ENCODE measurements at regions not wholly inside any gene's neighbourhood (a gene's known extent, or its start where the extent isn't known, plus 50 kb on each side); places are given as distances from the start of the nearest gene placed in this dataset.

DNA sequence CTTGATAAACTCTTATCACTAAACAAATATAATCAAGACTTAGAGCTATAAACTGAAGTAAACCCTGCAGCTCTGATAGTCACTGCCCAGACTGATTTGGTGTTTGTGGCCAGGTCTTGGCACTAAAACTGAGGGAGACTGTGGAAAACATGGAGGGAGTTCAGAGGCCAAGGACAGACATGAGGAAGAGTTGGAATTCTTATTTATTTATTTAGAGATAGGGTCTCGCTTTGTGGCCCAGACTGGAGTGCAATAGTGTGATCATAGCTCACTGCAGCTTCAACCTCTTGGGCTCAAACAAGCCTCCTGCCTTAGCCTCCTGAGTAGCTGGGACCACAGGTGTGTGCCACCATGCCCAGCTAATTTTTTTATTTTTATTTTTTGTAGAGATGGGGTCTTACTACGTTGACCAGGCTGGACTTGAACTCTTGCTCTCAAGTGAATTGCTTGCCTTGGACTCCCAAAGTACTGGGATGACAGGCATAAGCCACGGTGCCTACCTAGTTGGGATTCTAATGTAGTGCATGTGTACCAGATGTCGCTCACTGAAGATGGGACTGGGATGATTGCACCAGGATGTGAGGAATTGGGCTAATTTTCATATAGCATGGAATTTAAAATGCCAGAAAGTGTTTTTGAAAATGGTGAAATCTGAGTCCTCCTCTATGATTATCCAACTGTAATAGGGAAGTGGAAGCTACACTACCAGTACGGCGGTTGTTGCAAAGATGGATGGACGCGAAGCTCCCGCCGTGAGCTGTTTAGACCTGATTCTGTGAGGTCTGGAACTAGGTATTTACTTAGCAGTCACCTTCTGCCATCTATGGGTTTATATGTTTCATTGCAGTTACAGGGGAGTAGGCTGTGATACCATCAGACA is 52.7 kb upstream of the CTLA4 start:
- DNase-seq: peak; percentile 77

DNA sequence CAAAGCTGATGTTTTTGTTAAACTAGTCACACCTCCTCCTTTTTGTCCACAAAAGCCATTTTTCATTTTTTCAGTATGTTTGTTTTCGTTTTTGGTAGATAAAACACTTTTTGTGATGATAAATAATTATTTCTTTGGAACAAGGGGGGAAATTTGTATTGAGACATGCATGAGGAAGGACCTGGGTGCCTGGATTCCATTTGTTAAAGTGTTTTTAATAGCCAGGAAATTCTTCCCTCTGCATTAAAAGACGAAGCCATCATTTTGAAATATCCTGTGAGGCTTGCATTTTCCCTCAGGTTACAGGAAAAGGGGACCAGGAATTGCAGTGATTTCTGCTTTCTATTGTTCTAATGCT is 52.1 kb upstream of the CTLA4 start:
- no peak for DNase-seq

DNA sequence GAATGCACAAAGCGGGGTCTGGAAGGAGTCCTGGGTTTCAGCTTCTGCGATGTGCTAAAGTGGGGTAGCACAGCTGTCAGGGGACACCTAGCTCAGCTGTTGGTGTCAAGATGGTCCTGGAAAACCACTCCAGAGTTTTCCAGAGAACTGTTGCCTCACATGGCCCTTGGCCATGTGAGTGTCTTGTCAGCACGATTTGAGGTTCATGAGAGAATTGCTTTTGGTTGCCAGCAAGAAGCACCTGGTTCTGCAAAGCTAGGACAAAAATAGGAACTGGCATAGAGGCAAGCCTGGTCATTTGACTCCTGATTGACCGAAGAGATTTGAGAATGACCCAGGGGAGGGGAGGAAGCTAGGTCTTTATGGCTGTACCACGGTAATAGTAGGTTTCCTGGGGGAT is 50.4 kb upstream of the CTLA4 start:
- DNase-seq: no peak

All from CD4-positive, alpha-beta T cell treated with Interleukin-12 subunit alpha and Interleukin-12 subunit beta, for 1 hour (primary cell).